HepG2 (cell line): ENCODE measurements at regions not wholly inside any gene's neighbourhood (a gene's known extent, or its start where the extent isn't known, plus 50 kb on each side); places are given as distances from the start of the nearest gene placed in this dataset.

Source experiments
- ATAC-seq: fragments of 200-7000 bp; cut with Tn5 transposase; 3 replicates; pipeline ENCODE4 v1.9.1; 2020; ENCODE audit warnings: mild to moderate bottlenecking, moderate library complexity
- BruUV-seq: library from RNA; stranded (reverse); fragments of 400-500 nt; replicated peaks from 2 replicates; lab custom pipeline; 2021; lab: Mats Ljungman, UMichigan
- CTCF ChIA-PET: fragments of 300-600 bp; formaldehyde crosslinking; extraction: SDS; loops from one replicate; lab custom pipeline; 2021; ENCODE audit warnings: low total read pairs, inconsistent platforms, low intra/inter-chr PET ratio; lab: Yijun Ruan, JAX
- POLR2A ChIA-PET: fragments of 350-600 bp; sonication (Branson Sonifier 250); formaldehyde crosslinking; loops from one replicate; lab custom pipeline; 2020; ENCODE audit warnings: antibody characterized with exemption, inconsistent platforms; lab: Yijun Ruan, JAX
- DNase-seq: peaks from one replicate; pipeline ENCODE4 v3.0.0-alpha.2; 2015; ENCODE audit warnings: low spot score
- FAIRE-seq: peaks from 3 replicates; lab custom pipeline; 2011; peaks lifted over from hg19 to GRCh38; lab: Jason Lieb, UNC
- H2AFZ ChIP-seq: one replicate; pipeline ENCODE4 v1.6.1; 2011; ENCODE audit warnings: low read length, inconsistent platforms
- H3K27ac ChIP-seq: fragments of 300-600 bp; 3 replicates; pipeline ENCODE4 v1.8.0; 2011; ENCODE audit warnings: mixed run types, mild to moderate bottlenecking, mixed read lengths, low read length, inconsistent platforms; ENCODE audit not compliant: insufficient read depth; ENCODE audit errors: extremely low read length
- H3K27me3 ChIP-seq, 2 experiments: fragments of 200-600 bp in 1 of 2; 2 replicates in 1 of 2; 3 replicates in 1 of 2; pipeline versions ENCODE4 v1.6.0 to v1.8.0; 2011; ENCODE audit warnings: low read length in 2 of 2, mild to moderate bottlenecking in 2 of 2, moderate library complexity in 2 of 2, inconsistent platforms in 1 of 2; ENCODE audit not compliant: insufficient read depth in 2 of 2, control insufficient read depth in 1 of 2
- H3K36me3 ChIP-seq, 2 experiments: fragments of 200-600 bp in 1 of 2; replicated peaks in 1 of 2; 2 replicates in 1 of 2; 3 replicates in 1 of 2; pipeline versions ENCODE4 v1.5.1 to v1.8.0; 2011; ENCODE audit warnings: low read length in 2 of 2, inconsistent platforms in 1 of 2; ENCODE audit not compliant: insufficient read depth in 2 of 2, control insufficient read depth in 1 of 2
- H3K4me1 ChIP-seq: 2 replicates; pipeline ENCODE4 v1.5.1; 2012; ENCODE audit warnings: low read length, inconsistent platforms; ENCODE audit not compliant: insufficient read depth
- H3K4me2 ChIP-seq: 2 replicates; pipeline ENCODE4 v1.6.0; 2011; ENCODE audit warnings: low read depth, low read length, inconsistent platforms
- H3K4me3 ChIP-seq, 3 experiments: fragments of 200-600 bp in 1 of 3; sonication (generic), shearing (Covaris generic) in 1 of 3; replicated peaks in 1 of 3; 2 replicates each; pipeline ENCODE4 v1.5.1; 2011 to 2016; ENCODE audit warnings: low read length in 3 of 3, inconsistent platforms in 2 of 3, low read depth in 2 of 3, mild to moderate bottlenecking in 2 of 3, control low read depth in 1 of 3, mixed read lengths in 1 of 3; ENCODE audit not compliant: insufficient read depth in 1 of 3
- H3K79me2 ChIP-seq: one replicate; pipeline ENCODE4 v1.6.1; 2011; ENCODE audit warnings: low read length, inconsistent platforms; ENCODE audit not compliant: insufficient read depth
- H3K9ac ChIP-seq: 2 replicates; pipeline ENCODE4 v1.6.0; 2011; ENCODE audit warnings: mild to moderate bottlenecking, low read depth, low read length, inconsistent platforms; ENCODE audit not compliant: insufficient read depth
- H3K9me3 ChIP-seq: 2 replicates; pipeline ENCODE4 v1.5.1; 2012; ENCODE audit warnings: mild to moderate bottlenecking, low read length
- H4K20me1 ChIP-seq: 2 replicates; pipeline ENCODE4 v1.6.0; 2011; ENCODE audit warnings: inconsistent platforms, mild to moderate bottlenecking, low read length, moderate library complexity; ENCODE audit not compliant: insufficient read depth
- BRCA1 ChIP-seq: sonication (generic); formaldehyde crosslinking; IDR thresholded peaks from 2 replicates; pipeline ENCODE4 v1.4.0; 2020; ENCODE audit warnings: missing genetic modification reagents
- HOXD1 ChIP-seq: sonication (generic); formaldehyde crosslinking; IDR thresholded peaks from 2 replicates; pipeline ENCODE4 v1.5.0; 2020; ENCODE audit warnings: missing genetic modification reagents
- RFX3 ChIP-seq: IDR thresholded peaks from 2 replicates; pipeline ENCODE4 v1.6.1; 2016; ENCODE audit warnings: missing biosample characterization, missing genetic modification reagents
- SMAD1 ChIP-seq: sonication (generic); formaldehyde crosslinking; IDR thresholded peaks from 2 replicates; pipeline ENCODE4 v1.4.0; 2020; ENCODE audit warnings: missing genetic modification reagents, low read depth, mild to moderate bottlenecking, borderline replicate concordance
- TBX3 ChIP-seq: fragments of 450-650 bp; IDR thresholded peaks from 2 replicates; pipeline ENCODE4 v1.6.1; 2017; ENCODE audit warnings: antibody characterized with exemption, mild to moderate bottlenecking, inconsistent platforms, borderline replicate concordance
- ZBTB26 ChIP-seq: IDR thresholded peaks from 2 replicates; pipeline ENCODE4 v1.6.1; 2016; ENCODE audit warnings: missing compliant biosample characterization, missing genetic modification reagents, borderline replicate concordance
- ZNF768 ChIP-seq: sonication (generic); formaldehyde crosslinking; IDR thresholded peaks from 2 replicates; pipeline ENCODE4 v1.4.0; 2020; ENCODE audit warnings: missing genetic modification reagents
- WGBS: methylation state at CpG from one replicate; pipeline ENCODE4 v1.1.6; 2017; ENCODE audit warnings: low lambda C conversion rate; 5-methylcytosine and 5-hydroxymethylcytosine counted together
- in situ Hi-C: cut with HindIII; loops from 2 replicates; pipeline ENCODE4 v1.10.0; 2017; ENCODE audit warnings: low pct_unique_long_range_greater_than_20kb; ENCODE audit not compliant: extremely low pct_ligation_motif_present
- intact Hi-C: fragments of 100-400 bp; cut with micrococcal nuclease; formaldehyde crosslinking; loops from one replicate; pipeline ENCODE4 v1.10.0; 2022; ENCODE audit not compliant: unreplicated experiment
- TF ChIP-seq, protein P1 (sequence below): sonication (generic); formaldehyde crosslinking; IDR thresholded peaks from 2 replicates; pipeline ENCODE4 v1.8.0; 2022; ENCODE audit warnings: missing genetic modification reagents, low read depth, mild to moderate bottlenecking, borderline replicate concordance
- TF ChIP-seq, protein P2 (sequence below): sonication (generic); formaldehyde crosslinking; IDR thresholded peaks from 2 replicates; pipeline ENCODE4 v1.4.0; 2020; ENCODE audit warnings: missing genetic modification reagents
- TF ChIP-seq, protein P3 (sequence below): sonication (generic); formaldehyde crosslinking; IDR thresholded peaks from 2 replicates; pipeline ENCODE4 v1.8.1; 2022; ENCODE audit warnings: mild to moderate bottlenecking, missing genetic modification reagents

GRCh38 chr4:14267373-14268060, 640.0 kb upstream of the BOD1L1 start (continued):
- TF ChIP-seq, protein P1, sequence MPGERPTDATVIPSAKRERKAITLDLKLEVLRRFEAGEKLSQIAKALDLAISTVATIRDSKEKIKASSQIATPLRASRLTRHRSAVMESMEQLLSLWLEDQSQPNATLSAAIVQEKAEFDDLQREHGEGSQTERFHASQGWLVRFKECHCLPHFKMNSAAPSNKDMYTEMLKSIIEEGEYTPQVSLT (CRISPR knock-in tag) = no peak

DNA sequence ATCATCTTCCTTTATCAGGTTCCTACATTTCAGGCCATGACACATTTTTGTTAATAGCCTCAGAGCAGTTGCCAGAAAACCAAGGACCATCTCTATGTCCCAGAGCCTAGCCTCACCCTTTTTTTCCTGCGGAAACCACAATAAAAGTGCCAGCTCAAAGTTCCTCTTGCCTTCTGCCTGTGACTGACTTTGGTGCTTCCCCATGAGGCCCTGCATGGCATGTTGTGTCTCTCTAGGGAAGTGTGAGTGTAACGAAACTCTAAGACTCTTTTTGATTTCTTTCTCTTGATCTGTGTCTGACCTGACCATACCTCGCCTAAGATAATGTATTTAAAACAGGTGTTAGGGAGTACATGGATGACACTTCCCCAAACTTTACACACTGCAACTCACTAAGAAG, 642.3 kb upstream of the BOD1L1 start:
- Histone ChIP-seq H3K36me3 (no peaks in the 10 kb centered on the region), H4K20me1 (no peaks in the 10 kb centered on the region), H3K79me2 (no peaks in the 10 kb centered on the region), H3K4me3 (no peak overlapping the region), H3K27ac (no peak overlapping the region), H3K4me2 (no peak overlapping the region), H3K27me3 (no peaks in the 10 kb centered on the region), H3K9me3 (peaks cover 91% of the 10 kb centered on the region), H3K9ac (no peak overlapping the region), H2AFZ (no peak overlapping the region), H3K4me1 (no peaks in the 10 kb centered on the region)
- BruUV-seq = no TSS peak
- in situ Hi-C loops (no loop called here), intact Hi-C loops (no loop called here)
- ChIA-PET POLR2A (no interaction called here), CTCF (no interaction called here)
- WGBS = 4% methylated on average over 3 of the region's 3 CpGs
- ATAC-seq (no peak), DNase-seq (no peak), FAIRE-seq (no peak)
- no peak for TF ChIP-seq ZNF768 (CRISPR knock-in tag)
- TF ChIP-seq TBX3 = no peak
- no peak for TF ChIP-seq SMAD1 (CRISPR knock-in tag)
- TF ChIP-seq RFX3 (CRISPR knock-in tag) = no peak

DNA sequence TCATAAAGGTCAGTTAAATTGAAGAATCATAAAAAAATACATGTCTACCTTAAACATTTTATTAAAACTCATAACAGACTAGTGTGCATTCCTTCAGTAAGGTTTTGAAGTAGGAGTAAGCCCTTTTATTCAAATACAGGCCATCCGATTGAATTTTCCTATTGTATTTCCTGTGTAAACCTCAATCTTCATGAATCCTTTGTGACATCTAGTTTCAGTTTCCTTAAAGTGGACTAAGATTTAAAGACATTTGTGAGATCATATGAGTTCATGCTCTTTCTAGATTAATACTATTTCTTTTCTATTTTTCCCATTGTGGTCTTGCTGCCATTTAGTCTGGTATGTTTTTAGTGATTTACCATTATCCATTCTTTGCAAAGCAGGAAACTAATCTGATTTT, 644.7 kb upstream of the BOD1L1 start:
- no peaks in the 10 kb centered on the region for H3K36me3 ChIP-seq
- in situ Hi-C loops = no loop called here
- H3K4me2 ChIP-seq = no peak overlapping the region
- H3K9ac ChIP-seq = no peak overlapping the region
- H4K20me1 ChIP-seq = no peaks in the 10 kb centered on the region
- peaks cover 88% of the 10 kb centered on the region for H3K9me3 ChIP-seq
- no peak overlapping the region for H2AFZ ChIP-seq
- no peaks in the 10 kb centered on the region for H3K79me2 ChIP-seq
- intact Hi-C loops = no loop called here
- ATAC-seq = no peak
- ChIA-PET CTCF (no interaction called here), POLR2A (no interaction called here)
- BruUV-seq = no TSS peak
- WGBS = 43% methylated on average over 1 of the region's 1 CpG
- FAIRE-seq = no peak
- H3K4me1 ChIP-seq = no peaks in the 10 kb centered on the region
- no peak for DNase-seq
- H3K27ac ChIP-seq = no peak overlapping the region
- H3K4me3 ChIP-seq = no peak overlapping the region
- no peaks in the 10 kb centered on the region for H3K27me3 ChIP-seq
- TF ChIP-seq ZBTB26 (CRISPR knock-in tag) (no peak), HOXD1 (CRISPR knock-in tag) (no peak), BRCA1 (CRISPR knock-in tag) (no peak)
- TF ChIP-seq, protein P2, sequence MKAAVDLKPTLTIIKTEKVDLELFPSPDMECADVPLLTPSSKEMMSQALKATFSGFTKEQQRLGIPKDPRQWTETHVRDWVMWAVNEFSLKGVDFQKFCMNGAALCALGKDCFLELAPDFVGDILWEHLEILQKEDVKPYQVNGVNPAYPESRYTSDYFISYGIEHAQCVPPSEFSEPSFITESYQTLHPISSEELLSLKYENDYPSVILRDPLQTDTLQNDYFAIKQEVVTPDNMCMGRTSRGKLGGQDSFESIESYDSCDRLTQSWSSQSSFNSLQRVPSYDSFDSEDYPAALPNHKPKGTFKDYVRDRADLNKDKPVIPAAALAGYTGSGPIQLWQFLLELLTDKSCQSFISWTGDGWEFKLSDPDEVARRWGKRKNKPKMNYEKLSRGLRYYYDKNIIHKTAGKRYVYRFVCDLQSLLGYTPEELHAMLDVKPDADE (CRISPR knock-in tag) = no peak
- TF ChIP-seq, protein P3, sequence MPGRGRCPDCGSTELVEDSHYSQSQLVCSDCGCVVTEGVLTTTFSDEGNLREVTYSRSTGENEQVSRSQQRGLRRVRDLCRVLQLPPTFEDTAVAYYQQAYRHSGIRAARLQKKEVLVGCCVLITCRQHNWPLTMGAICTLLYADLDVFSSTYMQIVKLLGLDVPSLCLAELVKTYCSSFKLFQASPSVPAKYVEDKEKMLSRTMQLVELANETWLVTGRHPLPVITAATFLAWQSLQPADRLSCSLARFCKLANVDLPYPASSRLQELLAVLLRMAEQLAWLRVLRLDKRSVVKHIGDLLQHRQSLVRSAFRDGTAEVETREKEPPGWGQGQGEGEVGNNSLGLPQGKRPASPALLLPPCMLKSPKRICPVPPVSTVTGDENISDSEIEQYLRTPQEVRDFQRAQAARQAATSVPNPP = no peak
